Lower lobe of right lung (tissue), 2 donors: ENCODE measurements at regions not wholly inside any gene's neighbourhood (a gene's known extent, or its start where the extent isn't known, plus 50 kb on each side); places are given as distances from the start of the nearest gene placed in this dataset.

Source experiments
- ATAC-seq, 2 donors: fragments of 200-7000 bp; cut with Tn5 transposase; one replicate each; pipeline ENCODE4 v1.9.1; 2020 to 2022; ENCODE audit warnings: mild to moderate bottlenecking in 2 of 2, moderate library complexity in 2 of 2
- DNase-seq: peaks from one replicate; pipeline ENCODE4 v3.0.0-alpha.2; 2020
- H3K27ac ChIP-seq: fragments of 200-600 bp; one replicate; pipeline ENCODE4 v1.8.0; 2022
- H3K27me3 ChIP-seq: fragments of 200-600 bp; one replicate; pipeline ENCODE4 v1.8.0; 2022; ENCODE audit warnings: low read depth
- H3K36me3 ChIP-seq: fragments of 200-600 bp; one replicate; pipeline ENCODE4 v1.8.0; 2022; ENCODE audit warnings: mild to moderate bottlenecking
- H3K4me1 ChIP-seq: fragments of 200-600 bp; one replicate; pipeline ENCODE4 v1.8.0; 2022
- H3K4me3 ChIP-seq: fragments of 200-600 bp; one replicate; pipeline ENCODE4 v1.8.0; 2022; ENCODE audit warnings: mild to moderate bottlenecking
- H3K9me3 ChIP-seq: fragments of 200-600 bp; one replicate; pipeline ENCODE4 v1.8.0; 2022
- intact Hi-C: fragments of 100-400 bp; cut with DNase I; formaldehyde crosslinking; loops from one replicate; pipeline ENCODE4 v1.11.0; 2022
- TF ChIP-seq, protein P1 (sequence below): fragments of 200-600 bp; IDR thresholded peaks from one replicate; pipeline ENCODE4 v1.8.0; 2022; ENCODE audit warnings: antibody characterized with exemption, mild to moderate bottlenecking
- donor health status: DM: no; HTN: yes; CAD: no; lungs with severe emphysema.

DNA sequence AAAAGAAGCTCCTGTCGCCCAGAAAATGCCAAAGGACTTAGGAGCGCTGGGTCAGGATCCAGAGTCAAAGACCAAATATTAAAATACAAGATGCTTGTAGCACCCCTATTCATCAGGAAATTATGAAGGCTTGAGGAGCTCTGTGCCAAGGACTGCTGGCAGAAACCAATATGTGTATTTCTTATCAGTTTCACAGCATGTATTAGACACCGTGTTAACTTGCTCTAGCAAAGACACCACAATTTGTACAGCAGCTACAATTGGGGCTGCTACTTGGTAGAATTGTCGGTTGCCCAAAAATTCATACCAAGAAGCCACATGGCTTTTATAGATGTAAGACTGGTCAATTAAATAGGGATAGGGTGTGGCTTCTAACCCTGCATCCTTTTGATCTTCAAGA is 128.8 kb downstream of the CD47 start:
- Histone ChIP-seq H3K36me3 (no peaks in the 10 kb centered on the region), H3K4me3 (no peak overlapping the region), H3K4me1 (peaks cover 15% of the 10 kb centered on the region), H3K9me3 (no peaks in the 10 kb centered on the region), H3K27ac (no peak overlapping the region), H3K27me3 (no peaks in the 10 kb centered on the region)
- ATAC-seq (no peak), DNase-seq (no peak)
- TF ChIP-seq, protein P1, sequence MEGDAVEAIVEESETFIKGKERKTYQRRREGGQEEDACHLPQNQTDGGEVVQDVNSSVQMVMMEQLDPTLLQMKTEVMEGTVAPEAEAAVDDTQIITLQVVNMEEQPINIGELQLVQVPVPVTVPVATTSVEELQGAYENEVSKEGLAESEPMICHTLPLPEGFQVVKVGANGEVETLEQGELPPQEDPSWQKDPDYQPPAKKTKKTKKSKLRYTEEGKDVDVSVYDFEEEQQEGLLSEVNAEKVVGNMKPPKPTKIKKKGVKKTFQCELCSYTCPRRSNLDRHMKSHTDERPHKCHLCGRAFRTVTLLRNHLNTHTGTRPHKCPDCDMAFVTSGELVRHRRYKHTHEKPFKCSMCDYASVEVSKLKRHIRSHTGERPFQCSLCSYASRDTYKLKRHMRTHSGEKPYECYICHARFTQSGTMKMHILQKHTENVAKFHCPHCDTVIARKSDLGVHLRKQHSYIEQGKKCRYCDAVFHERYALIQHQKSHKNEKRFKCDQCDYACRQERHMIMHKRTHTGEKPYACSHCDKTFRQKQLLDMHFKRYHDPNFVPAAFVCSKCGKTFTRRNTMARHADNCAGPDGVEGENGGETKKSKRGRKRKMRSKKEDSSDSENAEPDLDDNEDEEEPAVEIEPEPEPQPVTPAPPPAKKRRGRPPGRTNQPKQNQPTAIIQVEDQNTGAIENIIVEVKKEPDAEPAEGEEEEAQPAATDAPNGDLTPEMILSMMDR, result no peak
- intact Hi-C loops, result no loop called here

DNA sequence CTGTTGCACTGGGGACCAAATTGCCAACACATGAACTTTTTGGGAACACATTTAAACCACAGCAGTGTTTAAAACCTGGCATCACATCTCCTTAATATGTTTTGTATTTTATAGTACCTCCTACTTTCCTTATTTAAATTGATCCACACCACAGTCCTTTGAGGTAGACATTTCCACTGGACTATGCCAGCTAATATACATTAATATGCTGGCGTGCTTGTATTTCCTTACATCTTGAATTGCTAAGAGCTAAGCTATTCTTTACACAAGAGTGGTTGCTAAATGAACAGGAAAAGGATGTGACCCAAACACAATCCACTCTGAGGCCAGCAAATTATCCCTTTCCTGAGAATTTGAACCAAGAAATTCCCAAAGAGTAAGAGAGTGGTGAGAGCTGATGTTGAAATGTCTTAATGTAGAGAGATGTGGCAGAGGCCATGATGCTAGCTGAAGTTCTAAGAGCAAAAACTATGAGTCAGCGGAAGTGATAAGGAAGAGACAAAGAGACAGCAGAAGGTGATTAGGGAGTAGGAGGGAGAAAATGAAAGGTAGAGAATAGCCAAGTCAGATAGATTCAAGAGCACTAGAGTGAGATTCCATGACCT is 131.2 kb downstream of the CD47 start:
- no peaks in the 10 kb centered on the region for H3K9me3 ChIP-seq
- DNase-seq, result no peak
- H3K4me1 ChIP-seq, result peaks cover 24% of the 10 kb centered on the region
- ATAC-seq, result no peak
- H3K27me3 ChIP-seq, result no peaks in the 10 kb centered on the region
- TF ChIP-seq, protein P1, result no peak
- intact Hi-C loops, result no loop called here
- H3K27ac ChIP-seq, result no peak overlapping the region
- no peaks in the 10 kb centered on the region for H3K36me3 ChIP-seq
- H3K4me3 ChIP-seq, result no peak overlapping the region

DNA sequence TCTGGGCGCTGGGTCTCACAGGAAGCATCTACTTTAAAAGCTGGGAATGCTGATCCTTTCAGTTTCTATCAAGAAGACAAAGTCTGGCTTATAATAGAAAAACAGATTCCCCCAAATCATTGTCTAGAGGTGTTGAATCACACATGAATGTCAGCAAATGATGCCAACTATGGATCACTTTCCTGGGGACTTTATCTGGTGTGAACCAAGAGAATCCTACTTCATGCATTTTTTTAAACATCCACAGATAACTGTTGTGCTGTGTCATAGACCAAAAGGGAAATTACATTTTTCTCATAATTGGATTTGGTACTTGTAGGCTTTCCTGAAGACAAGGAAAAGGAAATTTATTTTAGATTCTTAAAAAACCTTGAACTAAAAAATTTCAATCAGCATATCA is 132.7 kb downstream of the CD47 start:
- intact Hi-C loops, result no loop called here
- DNase-seq (no peak), ATAC-seq (no peak)
- no peak overlapping the region for H3K4me3 ChIP-seq
- H3K27me3 ChIP-seq, result no peaks in the 10 kb centered on the region
- H3K27ac ChIP-seq, result peak overlapping the region; percentile 75
- no peaks in the 10 kb centered on the region for H3K36me3 ChIP-seq
- TF ChIP-seq, protein P1, result no peak
- H3K4me1 ChIP-seq, result peaks cover 24% of the 10 kb centered on the region
- H3K9me3 ChIP-seq, result no peaks in the 10 kb centered on the region

DNA sequence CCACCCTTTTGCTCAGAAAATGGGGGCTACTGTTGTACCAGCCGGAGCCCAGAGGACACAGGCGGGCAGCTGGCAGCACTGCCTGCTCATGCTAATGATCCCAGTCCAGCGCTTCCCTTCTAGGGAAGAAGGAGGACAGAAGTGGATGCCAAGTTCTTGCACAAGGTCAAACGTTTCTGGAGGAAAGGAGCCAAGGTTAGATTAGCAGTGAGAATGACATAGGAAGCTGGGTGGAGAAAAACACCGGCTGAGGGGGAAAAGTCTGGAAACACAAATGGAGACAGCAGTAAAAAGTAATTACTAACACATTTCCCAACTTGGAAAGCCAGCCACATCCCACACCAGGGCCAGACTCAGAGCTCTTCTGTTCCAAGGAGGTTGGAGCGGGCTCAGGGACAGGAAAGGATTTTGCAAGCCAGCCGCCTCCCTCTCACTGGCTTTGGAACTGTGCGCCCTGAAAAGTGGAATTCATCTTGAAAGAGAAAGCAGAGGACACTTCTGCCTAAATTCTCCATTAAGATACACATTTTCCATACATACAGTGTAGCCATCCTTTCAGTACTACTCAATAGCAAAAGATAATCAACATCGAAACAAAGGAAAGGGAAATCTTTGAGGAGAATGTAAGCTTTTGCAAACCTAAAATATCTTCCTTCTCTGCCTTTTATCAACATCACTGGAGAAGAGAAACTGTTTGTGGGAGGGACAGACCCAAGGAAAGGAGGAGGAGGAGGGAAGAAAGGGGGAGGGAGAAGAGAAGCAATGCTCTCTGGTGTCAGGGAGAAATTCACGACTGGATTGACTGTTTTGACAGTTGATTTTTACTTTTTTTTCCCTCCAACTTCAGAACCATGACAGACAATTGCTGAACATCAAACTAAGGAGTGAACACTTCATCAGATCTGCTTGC is 133.6 kb downstream of the CD47 start:
- Histone ChIP-seq H3K4me1 (peaks cover 24% of the 10 kb centered on the region), H3K9me3 (no peaks in the 10 kb centered on the region), H3K4me3 (peak overlapping the region; percentile 12), H3K27ac (peak overlapping the region; percentile 75), H3K27me3 (no peaks in the 10 kb centered on the region), H3K36me3 (no peaks in the 10 kb centered on the region)
- DNase-seq (peak; percentile 55), ATAC-seq (peak; percentile 84 to 87)
- intact Hi-C loops, result no loop called here
- TF ChIP-seq, protein P1, result no peak

DNA sequence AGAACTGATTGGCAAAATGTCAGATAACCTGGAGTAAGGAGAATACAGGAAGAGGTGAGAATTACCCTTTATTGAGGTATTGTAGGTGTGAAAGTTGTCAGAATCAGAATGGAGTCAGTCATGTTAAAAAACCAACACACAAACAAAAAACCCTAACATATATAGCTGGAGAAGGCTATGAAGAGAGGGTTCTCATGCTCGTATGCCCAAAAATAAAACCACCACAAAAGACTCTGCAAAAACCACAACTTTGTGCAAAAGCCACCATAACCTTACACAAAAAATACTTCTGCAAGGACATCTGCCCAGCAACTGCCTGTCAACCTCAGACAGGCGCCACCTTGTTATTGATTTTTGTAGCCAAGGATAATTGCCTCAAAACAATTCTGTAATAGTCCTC is 136.0 kb downstream of the CD47 start:
- Histone ChIP-seq H3K27me3 (no peaks in the 10 kb centered on the region), H3K36me3 (no peaks in the 10 kb centered on the region), H3K27ac (no peak overlapping the region), H3K4me1 (peaks cover 24% of the 10 kb centered on the region), H3K9me3 (no peaks in the 10 kb centered on the region), H3K4me3 (no peak overlapping the region)
- ATAC-seq (no peak), DNase-seq (no peak)
- TF ChIP-seq, protein P1, result no peak
- intact Hi-C loops, result no loop called here
